Tibial artery (tissue), 4 donors: ENCODE measurements at regions not wholly inside any gene's neighbourhood (a gene's known extent, or its start where the extent isn't known, plus 50 kb on each side); places are given as distances from the start of the nearest gene placed in this dataset.

ENCODE experiments used
- DNase-seq, 2 donors: peaks; one replicate each; pipeline ENCODE4 v3.0.0-alpha.2; 2019
- H3K27ac ChIP-seq, 2 donors: fragments of 200-600 bp; sonication (generic) in 1 of 2; 1 replicate in 1 of 2; 2 replicates in 1 of 2; pipeline ENCODE4 v1.5.1; 2018 to 2019; ENCODE audit warnings: mild to moderate bottlenecking in 1 of 2
- H3K27me3 ChIP-seq, 2 donors: fragments of 200-600 bp; sonication (generic) in 1 of 2; one replicate each; pipeline versions ENCODE4 v1.5.1 to v1.6.0; 2016 to 2019
- H3K36me3 ChIP-seq, 3 donors: fragments of 200-600 bp; sonication (generic) in 2 of 3; one replicate each; pipeline ENCODE4 v1.5.1; 2016 to 2019; ENCODE audit warnings: mild to moderate bottlenecking in 2 of 3
- H3K4me1 ChIP-seq, 4 donors: fragments of 200-600 bp; sonication (generic) in 2 of 4; 1 replicate in 3 of 4; 2 replicates in 1 of 4; pipeline ENCODE4 v1.5.1; 2016 to 2019
- H3K4me3 ChIP-seq, 2 donors: fragments of 200-600 bp; sonication (generic) in 1 of 2; 1 replicate in 1 of 2; 2 replicates in 1 of 2; pipeline ENCODE4 v1.5.1; 2018 to 2019; ENCODE audit warnings: mild to moderate bottlenecking in 2 of 2
- H3K9me3 ChIP-seq, 3 donors: fragments of 200-600 bp; sonication (generic) in 1 of 3; one replicate each; pipeline ENCODE4 v1.5.1; 2016 to 2019
- CTCF ChIP-seq, 2 experiments: fragments of 200-600 bp in 1 of 2; fragments of 450-650 bp in 1 of 2; IDR thresholded peaks; one replicate each; pipeline ENCODE4 v1.5.1; 2017 to 2019; ENCODE audit warnings: antibody characterized with exemption in 2 of 2, mild to moderate bottlenecking in 1 of 2, moderate library complexity in 1 of 2
- intact Hi-C: fragments of 100-400 bp; cut with DNase I; formaldehyde crosslinking; loops from one replicate; pipeline ENCODE4 v1.15.0; 2023; ENCODE audit warnings: low total_unique reads

- DNase-seq: no peak
- H3K27ac ChIP-seq: peak overlapping the region; percentile 44 to 62
- no peak for TF ChIP-seq CTCF (IDR thresholded peaks at IDR 0.05)
- no peaks in the 10 kb centered on the region for H3K36me3 ChIP-seq
- intact Hi-C loops: loop anchor here (10.0 kb wide), 2 partner anchors 187 to 217 kb away; partner anchors contain the start of gene SPRY4
- H3K9me3 ChIP-seq: no peaks in the 10 kb centered on the region
- H3K27me3 ChIP-seq: no peaks in the 10 kb centered on the region
- peaks cover 0 to 58% (median 31%) of the 10 kb centered on the region in 4 donors for H3K4me1 ChIP-seq
- no peak overlapping the region for H3K4me3 ChIP-seq
These were observed 143.8 kb downstream of the FGF1 start for GRCh38 chr5:142542078-142542477.

DNA sequence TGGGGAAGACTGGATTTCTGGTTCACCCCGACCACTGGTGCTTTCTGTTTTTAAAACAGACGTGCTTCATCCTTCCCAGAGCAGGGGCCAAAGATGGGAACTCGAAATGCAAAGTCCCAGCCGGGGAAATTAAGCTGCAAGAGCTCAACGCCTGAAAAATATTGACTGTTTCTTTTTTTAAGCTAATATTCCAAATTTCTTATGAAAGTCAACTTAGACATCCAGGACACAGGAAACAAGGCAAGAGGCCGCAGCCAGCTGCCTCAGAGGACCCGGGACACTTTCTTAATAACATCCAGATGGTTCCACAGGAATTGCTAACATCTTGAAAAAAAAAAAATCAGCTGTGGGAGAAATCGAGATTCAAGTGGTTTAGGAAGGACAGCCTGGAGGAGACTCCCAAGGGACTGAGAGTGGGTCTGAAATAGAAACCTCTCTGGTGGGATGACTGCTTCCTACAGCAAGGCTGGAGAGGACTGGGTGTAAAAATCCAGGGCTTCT lies 144.9 kb downstream of the FGF1 start:
- H3K36me3 ChIP-seq: no peaks in the 10 kb centered on the region
- no peak overlapping the region for H3K4me3 ChIP-seq
- H3K4me1 ChIP-seq: peaks cover 0 to 54% (median 31%) of the 10 kb centered on the region in 4 donors
- no peaks in the 10 kb centered on the region for H3K9me3 ChIP-seq
- no peak for TF ChIP-seq CTCF (IDR thresholded peaks at IDR 0.05)
- DNase-seq: peak in 1 of 2 donors; percentile 61
- H3K27me3 ChIP-seq: no peaks in the 10 kb centered on the region
- intact Hi-C loops: loop anchor here (10.0 kb wide), 2 partner anchors 186 to 216 kb away; partner anchors contain the start of gene SPRY4
- peak overlapping the region; percentile 48 to 62 for H3K27ac ChIP-seq

GRCh38 chr5:142539154-142539740 lies 146.6 kb downstream of the FGF1 start:
- H3K9me3 ChIP-seq: peaks cover 0 to 14% (median 8%) of the 10 kb centered on the region in 3 donors
- intact Hi-C loops: no loop called here
- no peaks in the 10 kb centered on the region for H3K36me3 ChIP-seq
- H3K4me1 ChIP-seq: peaks cover 0 to 39% (median 23%) of the 10 kb centered on the region in 4 donors
- H3K27me3 ChIP-seq: no peaks in the 10 kb centered on the region
- no peak overlapping the region for H3K4me3 ChIP-seq
- H3K27ac ChIP-seq: no peak overlapping the region
- DNase-seq: no peak
- TF ChIP-seq CTCF (IDR thresholded peaks at IDR 0.05): no peak

- Histone ChIP-seq H3K27me3 (no peaks in the 10 kb centered on the region), H3K4me3 (no peak overlapping the region), H3K9me3 (peaks cover 0 to 14% (median 8%) of the 10 kb centered on the region in 3 donors), H3K27ac (no peak overlapping the region), H3K4me1 (peaks cover 0 to 26% (median 14%) of the 10 kb centered on the region in 4 donors), H3K36me3 (no peaks in the 10 kb centered on the region)
- DNase-seq: no peak
- no peak for TF ChIP-seq CTCF (IDR thresholded peaks at IDR 0.05)
- intact Hi-C loops: no loop called here
These were observed 148.0 kb downstream of the FGF1 start for GRCh38 chr5:142537938-142538337.

- TF ChIP-seq CTCF (IDR thresholded peaks at IDR 0.05): no peak
- intact Hi-C loops: no loop called here
- no peak overlapping the region for H3K27ac ChIP-seq
These were observed 153.1 kb downstream of the FGF1 start for GRCh38 chr5:142532781-142533176.

More at GRCh38 chr5:142532781-142533176, 153.1 kb downstream of the FGF1 start:
- Histone ChIP-seq H3K9me3 (peaks cover 0 to 14% (median 8%) of the 10 kb centered on the region in 3 donors), H3K4me3 (no peak overlapping the region), H3K27me3 (no peaks in the 10 kb centered on the region), H3K4me1 (no peaks in the 10 kb centered on the region), H3K36me3 (no peaks in the 10 kb centered on the region)
- no peak for DNase-seq
